WTC11 (cell line): ENCODE measurements at regions not wholly inside any gene's neighbourhood (a gene's known extent, or its start where the extent isn't known, plus 50 kb on each side); places are given as distances from the start of the nearest gene placed in this dataset.

ENCODE experiments used
- ATAC-seq: fragments of 200-7000 bp; cut with Tn5 transposase; 2 replicates; pipeline ENCODE4 v1.10.0; 2021; ENCODE audit warnings: mild to moderate bottlenecking, moderate library complexity
- CTCF ChIA-PET: fragments of 300-600 bp; sonication (Branson Sonifier 250); formaldehyde crosslinking; loops from one replicate; lab custom pipeline; 2021; ENCODE audit warnings: antibody characterized with exemption; lab: Charles Lee
- POLR2A ChIA-PET: fragments of 350-600 bp; sonication (Branson Sonifier 250); formaldehyde crosslinking; loops from one replicate; lab custom pipeline; 2021; ENCODE audit warnings: antibody characterized with exemption; lab: Charles Lee
- DNase-seq: peaks from one replicate; pipeline ENCODE4 v3.0.0; 2021; ENCODE audit warnings: low spot score
- H3K27ac Mint-ChIP-seq: 2 replicates; pipeline ENCODE4 v1.8.0; 2021; ENCODE audit warnings: mixed read lengths
- H3K27me3 Mint-ChIP-seq: 2 replicates; pipeline ENCODE4 v1.8.0; 2021; ENCODE audit warnings: low read depth, mild to moderate bottlenecking, moderate library complexity, mixed read lengths
- H3K36me3 Mint-ChIP-seq: 2 replicates; pipeline ENCODE4 v1.8.0; 2021; ENCODE audit warnings: mixed read lengths
- H3K4me1 Mint-ChIP-seq: 2 replicates; pipeline ENCODE4 v1.8.0; 2022; ENCODE audit warnings: mixed read lengths
- H3K4me3 Mint-ChIP-seq: 2 replicates; pipeline ENCODE4 v1.8.0; 2021; ENCODE audit warnings: mild to moderate bottlenecking, moderate library complexity, mixed read lengths
- H3K9me3 Mint-ChIP-seq: 2 replicates; pipeline ENCODE4 v1.8.0; 2021; ENCODE audit warnings: mixed read lengths
- ATF3 ChIP-seq: sonication (generic); formaldehyde crosslinking; conservative IDR thresholded peaks from 2 replicates; pipeline ENCODE4 v1.8.1; 2022; ENCODE audit warnings: mild to moderate bottlenecking, missing genetic modification reagents
- E2F1 ChIP-seq: sonication (generic); formaldehyde crosslinking; IDR thresholded peaks from 2 replicates; pipeline ENCODE4 v1.8.0; 2022; ENCODE audit warnings: mild to moderate bottlenecking, missing genetic modification reagents
- FOXJ3 ChIP-seq: sonication (generic); formaldehyde crosslinking; IDR thresholded peaks from 2 replicates; pipeline ENCODE4 v1.9.0; 2021; ENCODE audit warnings: missing genetic modification reagents, mild to moderate bottlenecking, borderline replicate concordance
- GTF2I ChIP-seq: fragments of 250-450 bp; sonication (Bioruptor Pico); conservative IDR thresholded peaks from 2 replicates; pipeline ENCODE4 v1.4.0; 2021; ENCODE audit warnings: mild to moderate bottlenecking
- IRF2 ChIP-seq: sonication (generic); formaldehyde crosslinking; IDR thresholded peaks from 2 replicates; pipeline ENCODE4 v1.8.0; 2022; ENCODE audit warnings: low read depth, missing genetic modification reagents, borderline replicate concordance
- MLX ChIP-seq: sonication (generic); formaldehyde crosslinking; IDR thresholded peaks from 2 replicates; pipeline ENCODE4 v1.8.1; 2023; ENCODE audit warnings: mild to moderate bottlenecking, missing genetic modification reagents, moderate library complexity
- NR1H2 ChIP-seq: sonication (generic); formaldehyde crosslinking; IDR thresholded peaks from 2 replicates; pipeline ENCODE4 v1.9.0; 2021; ENCODE audit warnings: mild to moderate bottlenecking, moderate library complexity, missing genetic modification reagents
- NR3C1 ChIP-seq: sonication (generic); formaldehyde crosslinking; conservative IDR thresholded peaks from 2 replicates; pipeline ENCODE4 v1.8.1; 2023; ENCODE audit warnings: low read depth, mild to moderate bottlenecking, missing genetic modification reagents
- OVOL2 ChIP-seq: fragments of 250-450 bp; sonication (Bioruptor Pico); IDR thresholded peaks from 2 replicates; pipeline ENCODE4 v1.9.0; 2021; ENCODE audit warnings: mild to moderate bottlenecking, borderline replicate concordance
- SP1 ChIP-seq: sonication (generic); formaldehyde crosslinking; conservative IDR thresholded peaks from 2 replicates; pipeline ENCODE4 v1.8.1; 2022; ENCODE audit warnings: missing genetic modification reagents
- ZMAT4 ChIP-seq: fragments of 250-450 bp; sonication (Bioruptor Pico); IDR thresholded peaks from 2 replicates; pipeline ENCODE4 v1.9.0; 2021; ENCODE audit warnings: mild to moderate bottlenecking
- ZNF263 ChIP-seq: sonication (generic); formaldehyde crosslinking; IDR thresholded peaks from 2 replicates; pipeline ENCODE4 v1.8.1; 2022; ENCODE audit warnings: low read depth, mild to moderate bottlenecking, moderate library complexity, missing genetic modification reagents
- ZSCAN18 ChIP-seq: fragments of 250-450 bp; sonication (Bioruptor Pico); IDR thresholded peaks from 2 replicates; pipeline ENCODE4 v2.1.2; 2022; ENCODE audit warnings: mild to moderate bottlenecking, moderate library complexity
- TF ChIP-seq, protein P1 (sequence below): sonication (generic); formaldehyde crosslinking; IDR thresholded peaks from 2 replicates; pipeline ENCODE4 v1.8.0; 2022; ENCODE audit warnings: mild to moderate bottlenecking, missing genetic modification reagents
- TF ChIP-seq, protein P2 (sequence below): sonication (generic); formaldehyde crosslinking; conservative IDR thresholded peaks from 2 replicates; pipeline ENCODE4 v1.8.1; 2023; ENCODE audit warnings: mild to moderate bottlenecking, low read depth, missing genetic modification reagents, moderate library complexity
- TF ChIP-seq, protein P3 (sequence below): sonication (generic); formaldehyde crosslinking; IDR thresholded peaks from 2 replicates; pipeline ENCODE4 v1.8.0; 2023; ENCODE audit warnings: missing genetic modification reagents

DNA sequence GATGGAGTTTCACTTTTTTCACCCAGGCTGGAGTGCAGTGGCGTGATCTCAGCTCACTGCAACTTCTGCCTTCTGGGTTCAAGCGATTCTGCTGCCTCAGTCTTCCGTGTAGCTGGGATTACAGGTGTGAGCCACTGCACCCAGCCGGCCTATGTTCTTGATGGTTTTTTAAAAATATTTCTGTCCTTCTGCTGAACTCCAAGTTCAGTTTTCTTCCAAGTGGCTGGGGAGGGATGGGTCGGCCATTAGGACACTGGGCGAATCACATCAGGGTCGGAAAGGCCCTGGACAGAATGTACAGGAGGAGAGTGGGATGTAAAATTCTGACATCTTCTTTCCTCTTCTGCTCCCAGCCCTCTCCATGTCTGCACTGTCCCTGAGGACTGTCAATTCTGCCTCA lies 289.6 kb downstream of the PTPRU start:
- no peak for TF ChIP-seq ATF3 (CRISPR knock-in tag)
- no peak for TF ChIP-seq NR1H2
- TF ChIP-seq E2F1 (CRISPR knock-in tag), result no peak
- TF ChIP-seq, protein P1, sequence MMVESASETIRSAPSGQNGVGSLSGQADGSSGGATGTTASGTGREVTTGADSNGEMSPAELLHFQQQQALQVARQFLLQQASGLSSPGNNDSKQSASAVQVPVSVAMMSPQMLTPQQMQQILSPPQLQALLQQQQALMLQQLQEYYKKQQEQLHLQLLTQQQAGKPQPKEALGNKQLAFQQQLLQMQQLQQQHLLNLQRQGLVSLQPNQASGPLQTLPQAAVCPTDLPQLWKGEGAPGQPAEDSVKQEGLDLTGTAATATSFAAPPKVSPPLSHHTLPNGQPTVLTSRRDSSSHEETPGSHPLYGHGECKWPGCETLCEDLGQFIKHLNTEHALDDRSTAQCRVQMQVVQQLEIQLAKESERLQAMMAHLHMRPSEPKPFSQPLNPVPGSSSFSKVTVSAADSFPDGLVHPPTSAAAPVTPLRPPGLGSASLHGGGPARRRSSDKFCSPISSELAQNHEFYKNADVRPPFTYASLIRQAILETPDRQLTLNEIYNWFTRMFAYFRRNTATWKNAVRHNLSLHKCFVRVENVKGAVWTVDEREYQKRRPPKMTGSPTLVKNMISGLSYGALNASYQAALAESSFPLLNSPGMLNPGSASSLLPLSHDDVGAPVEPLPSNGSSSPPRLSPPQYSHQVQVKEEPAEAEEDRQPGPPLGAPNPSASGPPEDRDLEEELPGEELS (CRISPR knock-in tag), result no peak
- TF ChIP-seq GTF2I, result no peak
- TF ChIP-seq MLX, result no peak
- no peak for TF ChIP-seq NR3C1 (CRISPR knock-in tag)
- TF ChIP-seq ZNF263, result no peak
- no peak for TF ChIP-seq IRF2 (CRISPR knock-in tag)
- no peak for TF ChIP-seq OVOL2 (CRISPR knock-in tag)
- TF ChIP-seq FOXJ3 (CRISPR knock-in tag), result no peak
- TF ChIP-seq SP1 (CRISPR knock-in tag), result no peak
- TF ChIP-seq, protein P2, sequence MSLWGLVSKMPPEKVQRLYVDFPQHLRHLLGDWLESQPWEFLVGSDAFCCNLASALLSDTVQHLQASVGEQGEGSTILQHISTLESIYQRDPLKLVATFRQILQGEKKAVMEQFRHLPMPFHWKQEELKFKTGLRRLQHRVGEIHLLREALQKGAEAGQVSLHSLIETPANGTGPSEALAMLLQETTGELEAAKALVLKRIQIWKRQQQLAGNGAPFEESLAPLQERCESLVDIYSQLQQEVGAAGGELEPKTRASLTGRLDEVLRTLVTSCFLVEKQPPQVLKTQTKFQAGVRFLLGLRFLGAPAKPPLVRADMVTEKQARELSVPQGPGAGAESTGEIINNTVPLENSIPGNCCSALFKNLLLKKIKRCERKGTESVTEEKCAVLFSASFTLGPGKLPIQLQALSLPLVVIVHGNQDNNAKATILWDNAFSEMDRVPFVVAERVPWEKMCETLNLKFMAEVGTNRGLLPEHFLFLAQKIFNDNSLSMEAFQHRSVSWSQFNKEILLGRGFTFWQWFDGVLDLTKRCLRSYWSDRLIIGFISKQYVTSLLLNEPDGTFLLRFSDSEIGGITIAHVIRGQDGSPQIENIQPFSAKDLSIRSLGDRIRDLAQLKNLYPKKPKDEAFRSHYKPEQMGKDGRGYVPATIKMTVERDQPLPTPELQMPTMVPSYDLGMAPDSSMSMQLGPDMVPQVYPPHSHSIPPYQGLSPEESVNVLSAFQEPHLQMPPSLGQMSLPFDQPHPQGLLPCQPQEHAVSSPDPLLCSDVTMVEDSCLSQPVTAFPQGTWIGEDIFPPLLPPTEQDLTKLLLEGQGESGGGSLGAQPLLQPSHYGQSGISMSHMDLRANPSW, result no peak
- no peak for TF ChIP-seq ZMAT4 (CRISPR knock-in tag)
- TF ChIP-seq, protein P3, sequence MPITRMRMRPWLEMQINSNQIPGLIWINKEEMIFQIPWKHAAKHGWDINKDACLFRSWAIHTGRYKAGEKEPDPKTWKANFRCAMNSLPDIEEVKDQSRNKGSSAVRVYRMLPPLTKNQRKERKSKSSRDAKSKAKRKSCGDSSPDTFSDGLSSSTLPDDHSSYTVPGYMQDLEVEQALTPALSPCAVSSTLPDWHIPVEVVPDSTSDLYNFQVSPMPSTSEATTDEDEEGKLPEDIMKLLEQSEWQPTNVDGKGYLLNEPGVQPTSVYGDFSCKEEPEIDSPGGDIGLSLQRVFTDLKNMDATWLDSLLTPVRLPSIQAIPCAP (CRISPR knock-in tag), result no peak
- TF ChIP-seq ZSCAN18 (CRISPR knock-in tag), result no peak
- H3K4me3 Mint-ChIP-seq, result no peak overlapping the region
- ChIA-PET POLR2A (no interaction called here), CTCF (no interaction called here)
- peaks cover 19% of the 10 kb centered on the region for H3K4me1 Mint-ChIP-seq
- H3K9me3 Mint-ChIP-seq, result peaks cover 26% of the 10 kb centered on the region
- DNase-seq (no peak), ATAC-seq (no peak)
- H3K27me3 Mint-ChIP-seq, result no peaks in the 10 kb centered on the region; the same call in 1 of the 2 replicates
- no peak overlapping the region for H3K27ac Mint-ChIP-seq
- peaks cover 9% of the 10 kb centered on the region for H3K36me3 Mint-ChIP-seq
